H1 (cell line): ENCODE measurements at regions not wholly inside any gene's neighbourhood (a gene's known extent, or its start where the extent isn't known, plus 50 kb on each side); places are given as distances from the start of the nearest gene placed in this dataset.

ENCODE experiments used
- CHD7 ChIP-seq: fragments of 300-600 bp; sonication (generic); IDR thresholded peaks from 2 replicates; pipeline ENCODE4 v1.7.1; 2012; ENCODE audit warnings: low read length, moderate library complexity, mild to moderate bottlenecking, inconsistent platforms; ENCODE audit not compliant: insufficient replicate concordance

GRCh38 chr21:18646116-18646515 lies 242.5 kb upstream of the TMPRSS15 start (continued):
- TF ChIP-seq CHD7 = no peak
